OCI-LY1 (cell line): ENCODE measurements at regions not wholly inside any gene's neighbourhood (a gene's known extent, or its start where the extent isn't known, plus 50 kb on each side); places are given as distances from the start of the nearest gene placed in this dataset.

ENCODE experiments used
- EZH2 ChIP-seq: fragments of 200-600 bp; sonication (generic), shearing (Covaris generic); IDR thresholded peaks from 2 replicates; pipeline ENCODE4 v1.8.0; 2017; ENCODE audit warnings: borderline replicate concordance, mixed run types, mild to moderate bottlenecking, antibody characterized with exemption, low read length, moderate library complexity, mixed read lengths
- TF ChIP-seq, protein P1 (sequence below): fragments of 200-600 bp; sonication (generic), shearing (Covaris generic); IDR thresholded peaks from 2 replicates; pipeline ENCODE4 v1.5.1; 2017; ENCODE audit warnings: mild to moderate bottlenecking, antibody characterized with exemption, low read length, moderate library complexity, mixed read lengths

DNA sequence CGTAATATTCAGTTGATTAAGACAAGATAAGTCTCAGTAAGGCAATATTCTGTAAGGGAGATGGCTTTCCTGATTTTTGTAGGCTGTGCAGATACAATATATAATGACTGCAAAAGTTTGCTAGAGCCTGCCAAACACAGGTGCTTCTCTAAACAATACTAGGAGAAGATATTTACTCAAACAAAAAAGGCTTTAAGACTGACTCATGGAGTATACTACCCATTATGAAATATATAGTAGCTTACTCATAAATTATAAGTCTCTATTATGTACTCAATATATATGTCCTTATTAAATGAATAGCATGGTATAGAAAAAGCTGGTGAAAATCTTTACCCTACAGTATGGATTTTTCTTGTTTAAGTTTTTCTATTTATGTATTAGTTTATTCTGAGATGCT is 93.2 kb upstream of the IL15 start:
- TF ChIP-seq, protein P1, sequence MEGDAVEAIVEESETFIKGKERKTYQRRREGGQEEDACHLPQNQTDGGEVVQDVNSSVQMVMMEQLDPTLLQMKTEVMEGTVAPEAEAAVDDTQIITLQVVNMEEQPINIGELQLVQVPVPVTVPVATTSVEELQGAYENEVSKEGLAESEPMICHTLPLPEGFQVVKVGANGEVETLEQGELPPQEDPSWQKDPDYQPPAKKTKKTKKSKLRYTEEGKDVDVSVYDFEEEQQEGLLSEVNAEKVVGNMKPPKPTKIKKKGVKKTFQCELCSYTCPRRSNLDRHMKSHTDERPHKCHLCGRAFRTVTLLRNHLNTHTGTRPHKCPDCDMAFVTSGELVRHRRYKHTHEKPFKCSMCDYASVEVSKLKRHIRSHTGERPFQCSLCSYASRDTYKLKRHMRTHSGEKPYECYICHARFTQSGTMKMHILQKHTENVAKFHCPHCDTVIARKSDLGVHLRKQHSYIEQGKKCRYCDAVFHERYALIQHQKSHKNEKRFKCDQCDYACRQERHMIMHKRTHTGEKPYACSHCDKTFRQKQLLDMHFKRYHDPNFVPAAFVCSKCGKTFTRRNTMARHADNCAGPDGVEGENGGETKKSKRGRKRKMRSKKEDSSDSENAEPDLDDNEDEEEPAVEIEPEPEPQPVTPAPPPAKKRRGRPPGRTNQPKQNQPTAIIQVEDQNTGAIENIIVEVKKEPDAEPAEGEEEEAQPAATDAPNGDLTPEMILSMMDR, result no peak
- no peak for TF ChIP-seq EZH2
